Endothelial cell of umbilical vein (primary cell): ENCODE measurements at regions not wholly inside any gene's neighbourhood (a gene's known extent, or its start where the extent isn't known, plus 50 kb on each side); places are given as distances from the start of the nearest gene placed in this dataset.

Source experiments
- POLR2A ChIP-seq: IDR thresholded peaks from 2 replicates; pipeline ENCODE4 v1.6.1; 2012; ENCODE audit warnings: low read depth, mild to moderate bottlenecking, control low read depth, low read length
- TF ChIP-seq, protein P1 (sequence below), 2 donors: IDR thresholded peaks; 1 replicate in 1 of 2; 2 replicates in 1 of 2; pipeline ENCODE4 v1.5.1; 2011; ENCODE audit warnings: low read length in 2 of 2, mild to moderate bottlenecking in 2 of 2, moderate library complexity in 2 of 2, control low read depth in 1 of 2, inconsistent platforms in 1 of 2, low read depth in 1 of 2; ENCODE audit not compliant: insufficient read depth in 1 of 2; ENCODE audit errors: extremely low read depth in 1 of 2

DNA sequence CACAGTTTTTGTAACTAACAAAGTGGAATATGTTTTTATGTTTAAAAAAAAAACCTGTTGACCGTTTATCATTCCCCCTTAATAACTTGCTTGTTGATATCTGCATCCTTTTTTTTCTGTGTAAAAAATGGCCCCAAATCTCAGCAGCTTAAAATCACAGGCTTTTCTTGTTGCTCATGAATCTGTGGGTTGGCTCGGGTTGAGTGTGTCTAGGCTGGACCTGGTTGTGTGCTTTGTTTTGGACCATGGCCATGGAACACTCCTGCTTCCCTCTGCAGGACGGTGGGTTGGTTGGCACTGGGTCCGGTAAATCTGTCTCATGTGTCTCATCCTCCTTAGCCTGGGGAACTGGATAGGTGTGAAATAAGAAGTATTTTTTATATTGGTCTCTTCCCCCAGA is 139.0 kb upstream of the LINC00305 start:
- no peak for TF ChIP-seq POLR2A
- TF ChIP-seq, protein P1, sequence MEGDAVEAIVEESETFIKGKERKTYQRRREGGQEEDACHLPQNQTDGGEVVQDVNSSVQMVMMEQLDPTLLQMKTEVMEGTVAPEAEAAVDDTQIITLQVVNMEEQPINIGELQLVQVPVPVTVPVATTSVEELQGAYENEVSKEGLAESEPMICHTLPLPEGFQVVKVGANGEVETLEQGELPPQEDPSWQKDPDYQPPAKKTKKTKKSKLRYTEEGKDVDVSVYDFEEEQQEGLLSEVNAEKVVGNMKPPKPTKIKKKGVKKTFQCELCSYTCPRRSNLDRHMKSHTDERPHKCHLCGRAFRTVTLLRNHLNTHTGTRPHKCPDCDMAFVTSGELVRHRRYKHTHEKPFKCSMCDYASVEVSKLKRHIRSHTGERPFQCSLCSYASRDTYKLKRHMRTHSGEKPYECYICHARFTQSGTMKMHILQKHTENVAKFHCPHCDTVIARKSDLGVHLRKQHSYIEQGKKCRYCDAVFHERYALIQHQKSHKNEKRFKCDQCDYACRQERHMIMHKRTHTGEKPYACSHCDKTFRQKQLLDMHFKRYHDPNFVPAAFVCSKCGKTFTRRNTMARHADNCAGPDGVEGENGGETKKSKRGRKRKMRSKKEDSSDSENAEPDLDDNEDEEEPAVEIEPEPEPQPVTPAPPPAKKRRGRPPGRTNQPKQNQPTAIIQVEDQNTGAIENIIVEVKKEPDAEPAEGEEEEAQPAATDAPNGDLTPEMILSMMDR (IDR thresholded peaks at IDR 0.05; ENCODE audit: extremely low read depth in 1 of 2, insufficient read depth in 1 of 2, low read depth in 1 of 2, low read length in 2 of 2), result no peak
